ENCODE measurements at regions not wholly inside any gene's neighbourhood (a gene's known extent, or its start where the extent isn't known, plus 50 kb on each side); places are given as distances from the start of the nearest gene placed in this dataset.

GRCh38 chr6:153625089-153625488, 414.0 kb upstream of the OPRM1 start:
- peak; percentile 28 for DNase-seq (ENCODE audit: low read depth)

DNA sequence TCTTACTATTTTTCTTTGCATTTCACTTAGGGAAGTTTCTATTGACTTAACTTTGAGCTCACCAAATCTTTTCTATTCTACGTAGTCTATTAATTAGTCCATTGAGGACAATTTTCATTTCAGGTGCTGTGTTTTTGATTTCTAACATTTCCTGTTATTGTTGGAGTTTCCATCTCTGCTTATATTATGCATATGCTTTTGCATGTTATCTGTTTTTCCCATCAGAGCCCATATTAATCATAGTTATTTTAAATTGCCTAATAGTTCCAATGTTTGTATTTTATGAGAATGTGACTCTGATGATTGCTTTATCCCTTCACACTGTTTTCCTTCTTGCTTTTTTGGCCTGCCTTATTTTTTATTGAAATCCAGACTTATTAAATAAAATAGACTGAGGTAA, 414.5 kb upstream of the OPRM1 start:
- no peak for DNase-seq (ENCODE audit: low read depth)

DNA sequence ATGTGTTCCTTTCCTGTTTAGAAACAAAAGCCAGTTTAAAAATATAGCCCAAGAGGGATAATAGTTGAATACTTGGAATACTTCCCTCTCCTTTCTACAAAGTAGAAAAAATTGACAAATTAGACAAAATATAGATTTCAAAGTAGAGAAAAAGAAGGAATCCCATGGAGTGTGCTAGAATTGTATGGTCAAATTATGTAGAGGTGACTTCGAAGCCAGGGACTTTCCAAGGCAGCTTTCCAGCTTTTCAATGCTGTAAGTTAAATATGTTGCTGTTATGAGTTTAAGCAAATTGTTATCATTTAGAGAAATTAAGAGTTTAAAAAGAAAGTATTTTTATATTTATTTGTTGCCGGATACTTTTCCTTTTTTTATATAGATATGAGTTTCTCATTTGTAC, 415.5 kb upstream of the OPRM1 start:
- DNase-seq (ENCODE audit: low read depth): no peak

DNA sequence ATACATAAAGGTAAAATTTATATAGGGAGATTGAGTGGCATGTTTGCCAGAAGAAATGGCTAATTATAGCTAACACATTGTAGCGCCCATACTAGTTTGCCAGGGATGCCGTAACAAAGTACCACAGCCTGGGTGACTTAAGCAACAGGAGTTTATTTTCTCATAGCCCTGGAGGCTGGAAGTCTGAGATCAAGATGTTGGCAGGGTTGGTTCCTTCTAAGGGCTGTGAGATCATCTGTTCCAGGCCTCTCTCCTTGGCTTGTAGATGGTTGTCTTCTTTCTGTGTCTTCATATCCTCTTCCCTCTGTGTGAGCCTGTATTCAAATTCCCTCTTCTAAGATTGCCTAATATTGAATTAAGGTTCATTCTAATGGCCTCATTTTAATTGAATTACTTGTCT, 417.5 kb upstream of the OPRM1 start:
- DNase-seq (ENCODE audit: low read depth): no peak

DNA sequence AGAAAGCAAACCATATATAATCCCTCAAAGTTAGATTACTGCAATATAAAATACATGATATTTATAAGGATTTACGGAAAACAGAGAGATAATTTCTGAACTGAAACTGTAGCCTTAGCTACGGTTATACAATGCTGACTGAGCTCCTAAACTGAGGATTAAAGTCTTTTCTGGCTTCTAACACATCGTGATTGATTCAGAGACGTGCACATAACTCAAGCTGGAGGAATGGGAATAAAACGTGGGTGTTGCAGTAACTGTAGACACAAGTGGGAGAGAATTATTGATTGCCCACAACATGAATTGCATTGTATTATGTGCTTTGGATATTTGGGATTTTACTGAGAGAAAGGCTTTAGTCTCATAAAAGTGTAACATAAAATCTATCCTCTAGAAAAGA, 418.0 kb upstream of the OPRM1 start:
- no peak for DNase-seq (ENCODE audit: low read depth)

DNA sequence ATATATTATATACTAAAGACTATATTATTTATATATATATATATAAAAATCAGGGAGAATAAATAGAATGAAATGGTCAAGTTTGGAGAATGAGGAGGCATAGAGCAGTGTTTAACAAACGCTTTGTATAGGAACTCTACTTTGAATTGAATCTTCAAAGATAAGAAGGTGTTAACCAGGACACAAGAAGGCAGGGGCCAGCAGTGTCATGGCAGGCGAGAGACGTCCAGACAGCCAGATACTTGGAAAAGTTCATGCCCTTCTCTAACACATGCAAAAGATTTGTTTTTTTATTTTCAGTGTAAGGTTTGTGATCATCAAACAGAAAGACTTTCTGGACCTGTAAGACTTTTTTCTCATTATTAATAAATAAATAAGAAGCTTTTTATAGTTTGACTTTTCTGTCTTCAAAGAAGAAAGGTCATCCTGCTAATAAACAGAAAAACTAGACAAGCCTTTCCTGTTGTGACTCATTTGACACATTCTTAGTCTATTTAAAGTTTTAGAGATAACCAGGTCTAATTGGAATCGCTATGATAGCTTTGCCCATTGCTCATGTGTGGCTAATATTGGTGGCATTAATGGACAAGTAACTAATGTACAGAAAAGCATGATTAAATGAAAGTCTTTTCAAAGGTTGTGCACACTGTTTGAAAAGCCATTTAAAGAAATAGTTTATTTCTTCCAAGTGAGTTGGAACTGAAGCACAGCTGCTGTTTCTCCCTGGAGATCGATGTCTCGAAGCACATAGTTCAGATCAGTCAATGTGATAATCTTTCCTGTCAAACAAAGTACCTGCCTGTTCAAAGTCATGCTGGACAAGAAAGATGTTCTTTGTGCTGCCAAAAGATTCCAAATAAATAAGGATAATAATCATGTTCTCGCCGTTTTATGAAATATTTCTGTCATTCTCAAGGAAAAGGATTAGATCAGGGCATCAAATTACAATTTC, 420.4 kb upstream of the OPRM1 start:
- DNase-seq (ENCODE audit: low read depth): no peak

GRCh38 chr6:153616506-153616905, 422.5 kb upstream of the OPRM1 start:
- DNase-seq (ENCODE audit: low read depth): no peak

GRCh38 chr6:153613719-153614455, 425.2 kb upstream of the OPRM1 start:
- DNase-seq (ENCODE audit: low read depth): no peak

GRCh38 chr6:153602401-153602800, 436.6 kb upstream of the OPRM1 start:
- DNase-seq (ENCODE audit: low read depth): no peak

DNA sequence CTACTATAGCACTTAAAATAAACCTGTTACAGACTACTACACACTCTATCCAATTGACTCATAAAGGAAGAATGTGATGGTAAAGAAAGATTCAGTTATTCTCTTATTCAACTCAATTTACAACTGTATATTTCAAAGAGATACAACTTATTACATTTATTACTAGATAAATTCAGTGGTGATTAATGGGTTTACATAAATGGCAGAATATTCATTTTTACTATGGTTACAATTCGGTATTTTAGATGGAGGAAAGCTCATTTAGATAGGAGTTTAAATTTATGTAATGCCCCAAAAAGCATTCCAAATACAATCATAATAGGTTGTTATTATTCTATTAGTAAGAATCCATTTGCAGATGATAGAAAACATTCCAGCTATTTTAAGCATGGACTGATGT, 439.1 kb upstream of the OPRM1 start:
- no peak for DNase-seq (ENCODE audit: low read depth)

DNA sequence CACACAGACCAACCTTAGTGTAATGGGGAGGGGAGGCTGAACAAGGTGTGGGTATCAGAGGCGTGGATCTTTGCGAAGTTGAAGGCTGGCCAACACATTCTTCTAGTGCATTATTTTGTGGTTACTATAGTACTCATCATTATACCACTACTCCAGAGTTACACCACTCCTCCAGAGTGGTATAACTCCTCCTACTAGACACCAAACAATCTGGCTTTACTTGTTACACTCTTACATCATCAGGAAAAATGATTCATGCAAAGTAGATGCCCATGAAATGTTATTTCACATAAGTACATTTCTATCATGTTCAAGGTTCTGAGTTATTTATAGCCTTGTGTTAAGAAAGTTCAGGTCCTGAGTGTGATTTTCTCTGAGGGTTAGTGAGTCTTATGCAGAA, 443.1 kb upstream of the OPRM1 start:
- DNase-seq (ENCODE audit: low read depth): no peak

- DNase-seq (ENCODE audit: low read depth): no peak
These were observed 444.2 kb upstream of the OPRM1 start for GRCh38 chr6:153594871-153595270.

- DNase-seq (ENCODE audit: low read depth): no peak
These were observed 447.9 kb upstream of the OPRM1 start for GRCh38 chr6:153591159-153591558.

DNA sequence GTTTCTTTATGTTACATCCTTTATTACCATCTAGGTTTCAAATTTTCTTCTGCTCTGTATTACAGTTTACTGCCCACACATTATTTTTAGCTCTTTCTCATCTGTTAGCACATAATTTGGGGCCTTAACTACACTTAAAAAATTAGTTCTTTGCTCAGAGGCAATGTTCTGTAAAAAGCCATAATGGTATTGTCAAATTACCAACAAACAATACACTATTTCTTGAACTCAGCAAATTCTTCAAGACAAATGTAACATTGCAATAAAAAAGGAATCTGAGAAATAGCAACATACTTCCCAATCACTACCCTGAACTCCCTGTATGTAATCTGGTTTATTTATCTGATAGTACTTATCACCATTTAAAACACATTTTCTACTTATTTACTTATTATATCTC, 448.6 kb upstream of the OPRM1 start:
- no peak for DNase-seq (ENCODE audit: low read depth)

DNA sequence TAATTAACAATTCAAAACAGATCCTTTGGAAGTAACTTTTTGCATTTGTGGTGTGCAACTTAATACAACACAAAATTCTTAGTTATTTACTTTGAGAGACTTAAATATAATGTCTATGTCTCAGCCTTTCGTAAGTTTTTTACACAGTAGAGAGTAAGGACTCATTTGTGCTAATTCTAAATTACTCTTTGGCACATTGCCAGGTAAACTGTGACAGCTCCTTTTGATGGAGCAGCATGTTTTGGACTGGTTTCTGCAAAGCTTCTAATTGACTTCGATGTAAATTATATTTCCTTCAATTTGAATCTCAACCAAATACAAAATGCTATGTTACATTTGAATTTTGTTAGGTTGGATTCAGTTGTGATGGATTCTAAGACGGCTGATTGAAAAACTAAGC, 450.7 kb upstream of the OPRM1 start:
- DNase-seq (ENCODE audit: low read depth): no peak

GRCh38 chr6:153583685-153584084, 452.6 kb upstream of the RGS17 start:
- DNase-seq (ENCODE audit: low read depth): no peak

DNA sequence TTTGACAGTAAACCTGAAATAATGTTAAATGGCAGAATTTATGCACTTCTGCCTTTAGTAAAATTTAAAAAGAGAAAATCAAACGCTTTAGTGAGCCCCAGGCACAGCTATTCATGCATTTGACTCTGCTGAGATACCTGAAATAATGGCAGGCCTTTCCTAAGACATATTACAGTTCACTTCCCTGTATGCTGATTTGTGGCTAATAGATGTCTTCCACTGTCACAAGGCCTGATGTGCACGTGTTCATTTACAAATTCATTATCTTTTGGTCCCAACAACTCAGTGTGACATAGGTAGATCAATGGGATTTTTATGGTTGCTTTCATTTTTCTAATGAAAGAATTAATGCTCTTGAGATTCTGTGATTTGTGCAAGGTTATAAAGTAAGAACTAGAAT, 449.7 kb upstream of the RGS17 start:
- no peak for DNase-seq (ENCODE audit: low read depth)

DNA sequence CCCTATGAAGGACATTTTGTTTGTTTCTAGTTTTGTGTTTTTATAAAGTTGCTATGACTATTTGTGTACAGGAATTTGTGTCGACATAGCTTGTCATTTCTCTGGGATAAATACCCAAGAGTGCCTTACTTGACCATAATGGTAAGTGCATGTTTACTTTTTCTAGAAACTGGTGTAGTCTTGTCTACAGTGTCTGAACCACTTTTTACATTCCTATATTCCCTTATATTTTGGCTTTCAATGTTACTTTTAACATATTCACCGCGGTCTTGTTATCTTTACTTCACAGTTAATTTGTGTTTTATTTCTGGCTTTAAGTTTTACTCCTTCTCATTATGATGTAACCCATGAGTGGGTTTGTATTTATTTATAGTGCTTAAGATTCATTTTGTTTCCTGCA, 444.4 kb upstream of the RGS17 start:
- no peak for DNase-seq (ENCODE audit: low read depth)

DNA sequence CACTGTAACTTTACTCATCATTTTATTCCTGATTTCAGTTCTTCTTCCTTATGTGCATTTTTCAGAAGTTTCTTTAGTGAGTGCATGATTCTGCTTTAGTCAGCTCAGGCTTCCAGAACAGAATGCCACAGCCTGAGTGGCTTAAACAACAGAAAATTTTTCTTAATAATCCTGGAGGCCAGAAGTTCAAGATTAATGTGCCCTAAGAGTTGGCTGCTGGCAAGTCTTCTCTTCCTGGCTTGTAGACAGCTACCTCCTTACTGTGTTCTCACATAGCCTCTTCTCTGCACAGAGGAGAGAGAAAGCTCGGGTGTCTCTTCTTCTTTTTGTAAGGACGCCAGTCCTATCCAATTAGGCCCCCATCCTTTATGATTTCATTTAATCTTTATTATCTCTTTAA, 443.1 kb upstream of the RGS17 start:
- no peak for DNase-seq (ENCODE audit: low read depth)

GRCh38 chr6:153572371-153572770, 441.3 kb upstream of the RGS17 start:
- DNase-seq (ENCODE audit: low read depth): no peak

- no peak for DNase-seq (ENCODE audit: low read depth)
These were observed 437.5 kb upstream of the RGS17 start for GRCh38 chr6:153568628-153569027.

GRCh38 chr6:153564803-153565202, 433.7 kb upstream of the RGS17 start:
- DNase-seq (ENCODE audit: low read depth): no peak

GRCh38 chr6:153563001-153563400, 431.9 kb upstream of the RGS17 start:
- no peak for DNase-seq (ENCODE audit: low read depth)

All from Daoy (cell line).